Stimulated activated naive CD8-positive, alpha-beta T cell treated with anti-CD3 and anti-CD28 coated beads, Interleukin-15, Interleukin-2, amounts not matched to agents 100 ng/mL and 50 ng/mL, for 24 hours (primary cell): ENCODE measurements at regions not wholly inside any gene's neighbourhood (a gene's known extent, or its start where the extent isn't known, plus 50 kb on each side); places are given as distances from the start of the nearest gene placed in this dataset.

ENCODE experiments used
- H3K27ac Mint-ChIP-seq: one replicate; pipeline ENCODE4 v1.8.0; 2021; ENCODE audit warnings: mild to moderate bottlenecking, mixed read lengths
- H3K27me3 Mint-ChIP-seq: one replicate; pipeline ENCODE4 v1.8.0; 2021; ENCODE audit warnings: mixed read lengths
- H3K36me3 Mint-ChIP-seq: one replicate; pipeline ENCODE4 v1.8.0; 2021; ENCODE audit warnings: low read depth, mixed read lengths
- H3K4me1 Mint-ChIP-seq: one replicate; pipeline ENCODE4 v1.8.0; 2021; ENCODE audit warnings: low read depth, mixed read lengths
- H3K4me3 Mint-ChIP-seq: one replicate; pipeline ENCODE4 v1.8.0; 2021; ENCODE audit warnings: mild to moderate bottlenecking, mixed read lengths
- H3K9me3 Mint-ChIP-seq: one replicate; pipeline ENCODE4 v1.8.0; 2021; ENCODE audit warnings: mixed read lengths

- H3K4me1 Mint-ChIP-seq, result peaks cover 4% of the 10 kb centered on the region
Observed at GRCh38 chr22:48154169-48154942, 1391.9 kb downstream of the TBC1D22A start.

GRCh38 chr22:48153726-48154125, 1391.3 kb downstream of the TBC1D22A start:
- Mint-ChIP-seq H3K36me3 (no peaks in the 10 kb centered on the region), H3K9me3 (no peaks in the 10 kb centered on the region), H3K4me1 (peaks cover 4% of the 10 kb centered on the region), H3K4me3 (no peak overlapping the region), H3K27ac (no peak overlapping the region), H3K27me3 (no peaks in the 10 kb centered on the region)

More at GRCh38 chr22:48154169-48154942, 1391.9 kb downstream of the TBC1D22A start:
- no peaks in the 10 kb centered on the region for H3K9me3 Mint-ChIP-seq
- no peaks in the 10 kb centered on the region for H3K27me3 Mint-ChIP-seq
- no peaks in the 10 kb centered on the region for H3K36me3 Mint-ChIP-seq
- no peak overlapping the region for H3K27ac Mint-ChIP-seq
- H3K4me3 Mint-ChIP-seq, result no peak overlapping the region

GRCh38 chr22:48152916-48153315, 1390.5 kb downstream of the TBC1D22A start:
- Mint-ChIP-seq H3K27ac (no peak overlapping the region), H3K27me3 (no peaks in the 10 kb centered on the region), H3K4me3 (no peak overlapping the region), H3K4me1 (peaks cover 4% of the 10 kb centered on the region), H3K9me3 (no peaks in the 10 kb centered on the region), H3K36me3 (no peaks in the 10 kb centered on the region)

DNA sequence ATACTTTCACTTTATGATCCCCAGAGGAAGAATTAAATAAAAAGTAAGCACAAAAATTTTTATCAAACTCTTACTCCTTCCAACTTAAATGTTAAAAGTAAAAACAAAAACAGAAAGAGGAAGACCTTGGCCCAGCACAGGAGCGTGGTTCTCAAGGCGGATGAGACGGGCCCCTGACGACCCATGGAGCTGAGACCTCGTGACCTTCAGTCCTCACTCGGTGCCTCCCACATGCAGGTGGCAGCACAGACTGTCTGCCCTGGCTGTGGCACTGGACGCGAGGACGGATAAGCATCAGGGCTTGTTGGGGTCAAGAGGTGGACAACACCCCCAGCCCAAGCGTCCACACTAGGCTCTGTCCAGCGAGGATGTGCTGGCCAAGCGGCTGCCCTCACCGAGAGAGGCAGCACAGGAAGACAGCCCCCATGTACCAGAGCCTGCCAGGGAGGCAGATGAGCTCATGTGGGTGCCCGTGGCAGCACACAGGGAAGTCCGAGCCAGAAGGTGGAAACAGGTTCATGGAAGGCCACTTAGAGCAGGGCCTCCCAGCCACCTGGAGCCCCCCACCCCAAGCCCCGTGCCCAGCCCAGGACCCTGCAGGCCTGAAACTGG, 1389.8 kb downstream of the TBC1D22A start:
- H3K36me3 Mint-ChIP-seq, result no peaks in the 10 kb centered on the region
- H3K27ac Mint-ChIP-seq, result no peak overlapping the region
- H3K4me3 Mint-ChIP-seq, result no peak overlapping the region
- no peaks in the 10 kb centered on the region for H3K27me3 Mint-ChIP-seq
- peaks cover 4% of the 10 kb centered on the region for H3K4me1 Mint-ChIP-seq
- H3K9me3 Mint-ChIP-seq, result no peaks in the 10 kb centered on the region

GRCh38 chr22:48151641-48152040, 1389.2 kb downstream of the TBC1D22A start:
- H3K4me1 Mint-ChIP-seq, result peaks cover 4% of the 10 kb centered on the region
- H3K9me3 Mint-ChIP-seq, result no peaks in the 10 kb centered on the region
- peaks cover 3% of the 10 kb centered on the region for H3K27me3 Mint-ChIP-seq
- H3K4me3 Mint-ChIP-seq, result no peak overlapping the region
- H3K36me3 Mint-ChIP-seq, result no peaks in the 10 kb centered on the region
- H3K27ac Mint-ChIP-seq, result no peak overlapping the region

DNA sequence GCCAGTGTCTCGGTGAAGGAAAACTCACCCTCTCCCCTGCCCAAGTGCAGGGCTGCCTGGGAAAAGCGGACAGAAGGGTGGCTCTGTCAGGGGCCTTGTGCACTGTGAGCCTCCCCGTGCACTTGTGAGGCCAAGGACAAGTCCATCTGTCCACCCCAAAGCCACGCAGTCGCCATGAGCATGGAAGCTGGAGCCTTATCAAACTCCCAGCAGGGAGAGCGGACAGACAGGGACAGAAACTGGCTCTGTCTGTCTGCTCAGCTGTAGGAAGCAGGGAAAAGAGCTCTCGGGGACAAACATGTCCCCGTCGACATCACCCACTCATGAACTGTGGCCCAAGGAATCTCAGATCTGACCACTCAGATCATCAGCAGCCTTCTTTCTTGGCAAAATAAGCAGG, 1385.4 kb downstream of the TBC1D22A start:
- H3K4me3 Mint-ChIP-seq, result no peak overlapping the region
- H3K27ac Mint-ChIP-seq, result no peak overlapping the region
- peaks cover 20% of the 10 kb centered on the region for H3K27me3 Mint-ChIP-seq

GRCh38 chr22:48147404-48147803, 1385.0 kb downstream of the TBC1D22A start:
- H3K36me3 Mint-ChIP-seq, result no peaks in the 10 kb centered on the region

More for the DNA sequence above, 1385.4 kb downstream of the TBC1D22A start:
- Mint-ChIP-seq H3K36me3 (no peaks in the 10 kb centered on the region), H3K9me3 (no peaks in the 10 kb centered on the region), H3K4me1 (peaks cover 4% of the 10 kb centered on the region)

GRCh38 chr22:48146426-48146825, 1384.0 kb downstream of the TBC1D22A start:
- Mint-ChIP-seq H3K4me3 (no peak overlapping the region), H3K27me3 (peaks cover 20% of the 10 kb centered on the region), H3K36me3 (no peaks in the 10 kb centered on the region), H3K27ac (no peak overlapping the region), H3K4me1 (no peaks in the 10 kb centered on the region), H3K9me3 (no peaks in the 10 kb centered on the region)

More at GRCh38 chr22:48147404-48147803, 1385.0 kb downstream of the TBC1D22A start:
- no peaks in the 10 kb centered on the region for H3K9me3 Mint-ChIP-seq
- H3K27ac Mint-ChIP-seq, result no peak overlapping the region
- H3K4me1 Mint-ChIP-seq, result peaks cover 4% of the 10 kb centered on the region
- peaks cover 20% of the 10 kb centered on the region for H3K27me3 Mint-ChIP-seq
- no peak overlapping the region for H3K4me3 Mint-ChIP-seq

GRCh38 chr22:48145738-48146137, 1383.3 kb downstream of the TBC1D22A start:
- no peaks in the 10 kb centered on the region for H3K9me3 Mint-ChIP-seq
- no peaks in the 10 kb centered on the region for H3K4me1 Mint-ChIP-seq
- H3K27me3 Mint-ChIP-seq, result peaks cover 20% of the 10 kb centered on the region
- H3K36me3 Mint-ChIP-seq, result no peaks in the 10 kb centered on the region
- no peak overlapping the region for H3K4me3 Mint-ChIP-seq
- no peak overlapping the region for H3K27ac Mint-ChIP-seq

DNA sequence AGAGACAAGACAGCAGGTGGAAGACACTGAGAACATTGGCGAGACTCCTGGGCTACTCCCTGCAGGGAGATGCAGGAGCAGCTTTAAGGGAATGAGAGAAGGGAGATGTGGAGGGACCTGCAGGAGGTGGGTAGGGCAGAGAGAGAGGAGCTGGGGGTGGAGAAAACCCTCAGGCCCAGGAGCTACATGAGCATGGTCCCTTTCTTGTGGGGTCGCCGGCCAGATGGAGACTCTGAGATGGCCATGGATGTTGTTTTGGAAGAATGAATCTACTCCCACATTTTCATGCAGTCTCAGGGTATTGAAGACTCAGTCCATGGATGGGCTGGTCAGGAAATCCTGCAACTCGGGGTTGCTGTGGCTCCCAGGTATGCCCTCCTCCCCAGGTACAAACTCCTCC, 1381.9 kb downstream of the TBC1D22A start:
- H3K4me3 Mint-ChIP-seq, result no peak overlapping the region
- peaks cover 20% of the 10 kb centered on the region for H3K27me3 Mint-ChIP-seq
- H3K4me1 Mint-ChIP-seq, result peaks cover under 1% of the 10 kb centered on the region

GRCh38 chr22:48143856-48144255, 1381.4 kb downstream of the TBC1D22A start:
- Mint-ChIP-seq H3K27ac (no peak overlapping the region), H3K4me1 (peaks cover 5% of the 10 kb centered on the region), H3K9me3 (no peaks in the 10 kb centered on the region), H3K4me3 (no peak overlapping the region), H3K36me3 (no peaks in the 10 kb centered on the region), H3K27me3 (peaks cover 20% of the 10 kb centered on the region)

More for the DNA sequence above, 1381.9 kb downstream of the TBC1D22A start:
- Mint-ChIP-seq H3K27ac (no peak overlapping the region), H3K36me3 (no peaks in the 10 kb centered on the region), H3K9me3 (no peaks in the 10 kb centered on the region)

GRCh38 chr22:48142388-48142787, 1379.9 kb downstream of the TBC1D22A start:
- Mint-ChIP-seq H3K36me3 (no peaks in the 10 kb centered on the region), H3K4me3 (no peak overlapping the region), H3K9me3 (no peaks in the 10 kb centered on the region), H3K4me1 (peaks cover 11% of the 10 kb centered on the region), H3K27ac (no peak overlapping the region), H3K27me3 (peaks cover 20% of the 10 kb centered on the region)

GRCh38 chr22:48141301-48141700, 1378.9 kb downstream of the TBC1D22A start:
- no peaks in the 10 kb centered on the region for H3K9me3 Mint-ChIP-seq
- H3K27me3 Mint-ChIP-seq, result peaks cover 16% of the 10 kb centered on the region
- H3K4me1 Mint-ChIP-seq, result peaks cover 11% of the 10 kb centered on the region
- H3K27ac Mint-ChIP-seq, result no peak overlapping the region
- H3K36me3 Mint-ChIP-seq, result no peaks in the 10 kb centered on the region
- no peak overlapping the region for H3K4me3 Mint-ChIP-seq

DNA sequence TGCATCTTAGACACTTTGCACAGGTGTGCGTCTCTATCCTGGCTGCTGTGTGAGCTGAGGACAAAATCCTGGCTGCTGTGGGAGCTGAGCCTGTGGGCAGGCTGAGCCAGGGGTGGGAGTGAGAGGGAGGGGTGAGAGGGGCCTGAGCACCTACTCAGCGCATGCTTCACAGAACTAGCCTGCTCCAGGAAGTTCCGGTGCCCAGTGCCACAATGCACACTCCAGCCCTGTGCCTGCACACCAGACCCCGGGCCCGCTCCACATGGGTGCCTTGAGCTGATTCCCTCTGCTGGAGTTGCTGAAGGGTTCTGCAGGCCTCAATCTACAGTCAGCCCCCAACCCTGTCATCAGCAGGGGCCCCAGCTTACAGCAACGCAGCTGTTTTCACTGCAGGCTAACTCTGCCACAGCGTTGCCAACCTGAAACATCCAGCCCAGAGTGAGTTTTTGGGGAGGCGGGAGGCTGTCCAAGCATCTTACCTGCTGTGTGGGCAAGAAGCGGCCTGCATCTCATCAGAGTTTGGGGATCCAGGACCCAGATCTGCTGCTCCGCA, 1377.9 kb downstream of the TBC1D22A start:
- H3K27me3 Mint-ChIP-seq, result peaks cover 9% of the 10 kb centered on the region
- no peaks in the 10 kb centered on the region for H3K36me3 Mint-ChIP-seq
- H3K4me1 Mint-ChIP-seq, result peaks cover 11% of the 10 kb centered on the region
- H3K27ac Mint-ChIP-seq, result no peak overlapping the region
- H3K9me3 Mint-ChIP-seq, result no peaks in the 10 kb centered on the region
- H3K4me3 Mint-ChIP-seq, result no peak overlapping the region

DNA sequence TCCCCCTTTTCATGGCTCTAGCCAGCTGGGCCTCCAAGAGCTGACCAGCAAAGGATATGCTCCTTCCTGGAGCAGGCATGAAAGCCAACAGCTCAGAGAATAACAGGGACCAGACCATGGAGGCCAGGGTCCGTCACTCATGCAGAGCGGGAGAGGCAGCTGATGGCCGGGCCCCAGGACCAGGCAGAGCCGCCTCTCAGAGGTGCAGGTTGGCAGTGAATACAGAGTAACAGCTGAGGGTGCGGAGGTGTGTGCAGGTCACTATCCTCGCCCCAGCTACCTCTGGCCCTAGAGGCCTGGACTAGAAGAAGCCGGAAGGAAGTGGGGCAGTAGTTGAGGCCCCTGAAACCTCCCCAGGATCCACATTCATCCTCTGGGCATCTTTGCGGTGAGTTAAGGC, 1377.3 kb downstream of the TBC1D22A start:
- Mint-ChIP-seq H3K27me3 (peaks cover 9% of the 10 kb centered on the region), H3K36me3 (no peaks in the 10 kb centered on the region), H3K4me3 (no peak overlapping the region), H3K27ac (no peak overlapping the region), H3K9me3 (no peaks in the 10 kb centered on the region), H3K4me1 (peaks cover 11% of the 10 kb centered on the region)
